Liver (tissue), 8 donors: ENCODE measurements at regions not wholly inside any gene's neighbourhood (a gene's known extent, or its start where the extent isn't known, plus 50 kb on each side); places are given as distances from the start of the nearest gene placed in this dataset. TPM values are rescaled to one million over a fixed set of nuclear protein-coding genes. Genes with fewer than 3 reads are reported as not detected.

Source experiments
- DNase-seq: peaks from one replicate; pipeline ENCODE4 v3.0.0-alpha.2; 2017; ENCODE audit warnings: low spot score
- H3K27ac ChIP-seq, 2 donors: one replicate each; pipeline ENCODE4 v1.7.0; 2013; ENCODE audit warnings: inconsistent platforms in 2 of 2, low read length in 2 of 2, control low read depth in 1 of 2, low read depth in 1 of 2, mild to moderate bottlenecking in 1 of 2
- H3K27me3 ChIP-seq, 4 donors: one replicate each; pipeline versions ENCODE4 v1.6.1 to v1.7.0; 2013; ENCODE audit warnings: low read length in 3 of 4, inconsistent platforms in 1 of 4, mild to moderate bottlenecking in 1 of 4, moderate library complexity in 1 of 4; ENCODE audit not compliant: control insufficient read depth in 4 of 4, insufficient read depth in 4 of 4
- H3K36me3 ChIP-seq, 4 donors: one replicate each; pipeline versions ENCODE4 v1.6.1 to v1.7.0; 2013; ENCODE audit warnings: low read length in 3 of 4, mild to moderate bottlenecking in 3 of 4, low read depth in 1 of 4, moderate library complexity in 1 of 4; ENCODE audit not compliant: control insufficient read depth in 4 of 4, insufficient read depth in 3 of 4
- H3K4me1 ChIP-seq, 4 donors: one replicate each; pipeline versions ENCODE4 v1.6.1 to v1.7.0; 2013; ENCODE audit warnings: low read length in 3 of 4, mild to moderate bottlenecking in 3 of 4, moderate library complexity in 1 of 4; ENCODE audit not compliant: control insufficient read depth in 4 of 4, insufficient read depth in 4 of 4
- H3K4me3 ChIP-seq, 3 donors: one replicate each; pipeline versions ENCODE4 v1.6.1 to v1.7.0; 2013; ENCODE audit warnings: low read length in 3 of 3, control low read depth in 1 of 3, low read depth in 1 of 3, mild to moderate bottlenecking in 1 of 3
- H3K9ac ChIP-seq, 2 donors: one replicate each; pipeline ENCODE4 v1.7.0; 2013; ENCODE audit warnings: low read length in 2 of 2, mild to moderate bottlenecking in 2 of 2, moderate library complexity in 2 of 2, control low read depth in 1 of 2, low read depth in 1 of 2
- H3K9me3 ChIP-seq, 4 donors: one replicate each; pipeline versions ENCODE4 v1.6.1 to v1.7.0; 2013; ENCODE audit warnings: low read length in 3 of 4; ENCODE audit not compliant: control insufficient read depth in 4 of 4
- FOXA1 ChIP-seq: IDR thresholded peaks from 2 replicates; pipeline ENCODE4 v1.6.1; 2016; ENCODE audit warnings: antibody characterized with exemption
- RXRA ChIP-seq, 2 donors: IDR thresholded peaks; 2 replicates each; pipeline ENCODE4 v1.6.1; 2017 to 2018; ENCODE audit warnings: antibody characterized with exemption in 2 of 2, mild to moderate bottlenecking in 1 of 2
- WGBS: extraction: QIAGEN DNeasy Blood & Tissue Kit; methylation state at CpG from one replicate; pipeline ENCODE4 v1.1.7; 2013; 5-methylcytosine and 5-hydroxymethylcytosine counted together
- small RNA-seq: library from RNA; depleted of rRNA; stranded (forward); fragments of <200 nt; gene quantifications from one replicate; pipeline ENCODE3, GENCODE V24; 2014
- TF ChIP-seq, protein P1 (sequence below): IDR thresholded peaks from 2 replicates; pipeline ENCODE4 v1.6.1; 2016; ENCODE audit warnings: antibody characterized with exemption
- donor health status: healthy.
- donor health status: healthy.
- donor health status: healthy.
- donor health status: healthy.

DNA sequence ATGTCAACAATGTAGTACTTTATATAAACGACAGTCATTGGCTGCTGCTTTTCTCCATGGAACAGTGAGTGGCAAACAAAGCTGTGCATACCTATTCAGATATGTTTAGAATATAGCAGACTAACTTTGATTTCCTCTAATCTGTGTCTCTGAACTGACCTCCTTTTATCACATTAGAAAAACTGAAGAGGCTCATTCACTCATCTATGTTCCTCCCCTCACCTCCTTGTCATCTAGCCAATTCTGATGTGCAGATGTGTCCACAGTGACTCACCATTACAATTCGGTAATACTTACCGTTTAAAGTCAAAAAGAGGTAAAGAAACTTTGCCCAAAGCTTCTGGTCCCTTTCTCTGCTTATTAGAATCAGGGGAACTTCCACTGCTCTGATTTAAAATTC, 51.5 kb upstream of the RPS13 start:
- no peak for DNase-seq
- 89% methylated on average over 3 of the region's 3 CpGs for WGBS
- Histone ChIP-seq H3K9me3 (no peaks in the 10 kb centered on the region), H3K27me3 (no peaks in the 10 kb centered on the region), H3K4me1 (no peaks in the 10 kb centered on the region), H3K4me3 (no peak overlapping the region), H3K27ac (no peak overlapping the region), H3K36me3 (peaks cover 5 to 24% (median 18%) of the 10 kb centered on the region in 4 donors), H3K9ac (no peak overlapping the region)
- no peak for TF ChIP-seq RXRA (IDR thresholded peaks at IDR 0.05)
- no peak for TF ChIP-seq FOXA1
- TF ChIP-seq, protein P1, sequence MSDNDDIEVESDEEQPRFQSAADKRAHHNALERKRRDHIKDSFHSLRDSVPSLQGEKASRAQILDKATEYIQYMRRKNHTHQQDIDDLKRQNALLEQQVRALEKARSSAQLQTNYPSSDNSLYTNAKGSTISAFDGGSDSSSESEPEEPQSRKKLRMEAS, result no peak

Small RNAs in the stretch of these regions (small RNA-seq; reads per million reads assigned to genes)
- not detected for gene AC126389.1
